ENCODE measurements at regions not wholly inside any gene's neighbourhood (a gene's known extent, or its start where the extent isn't known, plus 50 kb on each side); places are given as distances from the start of the nearest gene placed in this dataset.
A peak's percentile ranks its signal among the peaks of the same experiment; 100 is the strongest.

DNA sequence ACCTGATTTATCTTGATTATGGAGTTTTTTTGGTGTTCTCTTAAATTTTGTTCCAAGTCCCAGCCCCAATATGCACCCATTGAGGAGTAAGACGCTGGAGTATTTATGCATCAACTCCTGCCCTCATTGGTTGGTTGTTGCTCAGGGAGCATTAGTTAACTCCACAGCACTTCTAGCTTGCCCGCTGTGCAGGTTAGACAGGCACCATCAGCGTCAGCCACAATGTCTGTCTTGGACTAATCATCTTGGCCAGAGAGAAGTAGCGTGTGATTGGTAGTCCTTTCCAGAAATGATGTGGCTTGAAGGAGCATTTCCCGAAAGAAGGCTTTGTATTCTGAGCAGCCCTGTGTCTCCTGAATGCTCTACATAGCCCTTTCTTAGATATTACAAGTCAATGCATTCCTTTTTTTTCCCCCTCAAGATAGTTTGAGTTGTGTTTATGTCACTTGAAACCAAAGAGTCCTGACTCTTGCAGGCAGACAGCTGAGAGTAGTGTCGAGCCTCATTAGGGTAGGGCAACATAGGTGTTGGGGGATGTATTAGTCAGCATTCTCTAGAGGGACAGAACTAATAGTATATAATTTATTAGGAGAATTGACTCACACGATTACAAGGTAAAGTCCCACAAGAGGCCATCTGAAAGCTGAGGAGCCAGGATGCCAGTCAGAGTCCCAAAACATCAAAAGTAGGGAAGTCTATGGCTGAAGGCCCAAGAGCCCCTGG lies 94.6 kb upstream of the RCN1 start:
- peaks cover 12% of the 10 kb centered on the region for H3K4me1 Mint-ChIP-seq (ENCODE audit: low read depth)

GRCh38 chr11:31995525-31996094 lies 95.3 kb upstream of the RCN1 start:
- H3K27me3 Mint-ChIP-seq (ENCODE audit: low read depth) = no peaks in the 10 kb centered on the region
- peaks cover 12% of the 10 kb centered on the region for H3K4me1 Mint-ChIP-seq (ENCODE audit: low read depth)
- peak; percentile 9 for DNase-seq
- no peak overlapping the region for H3K27ac Mint-ChIP-seq
- CTCF ChIA-PET = no interaction called here
- H3K9me3 Mint-ChIP-seq = no peaks in the 10 kb centered on the region
- H3K4me3 Mint-ChIP-seq = no peak overlapping the region
- no peaks in the 10 kb centered on the region for H3K36me3 Mint-ChIP-seq (ENCODE audit: low read depth)
- intact Hi-C loops (cut with micrococcal nuclease) = no loop called here

More for the DNA sequence above, 94.6 kb upstream of the RCN1 start:
- no peaks in the 10 kb centered on the region for H3K36me3 Mint-ChIP-seq (ENCODE audit: low read depth)
- no peaks in the 10 kb centered on the region for H3K9me3 Mint-ChIP-seq
- DNase-seq = no peak
- intact Hi-C loops (cut with micrococcal nuclease) = no loop called here
- CTCF ChIA-PET = no interaction called here
- H3K27me3 Mint-ChIP-seq (ENCODE audit: low read depth) = no peaks in the 10 kb centered on the region
- H3K4me3 Mint-ChIP-seq = no peak overlapping the region
- no peak overlapping the region for H3K27ac Mint-ChIP-seq

- Mint-ChIP-seq H3K36me3 (ENCODE audit: low read depth) (no peaks in the 10 kb centered on the region), H3K27me3 (ENCODE audit: low read depth) (no peaks in the 10 kb centered on the region), H3K4me1 (ENCODE audit: low read depth) (peaks cover 12% of the 10 kb centered on the region), H3K9me3 (no peaks in the 10 kb centered on the region), H3K27ac (no peak overlapping the region), H3K4me3 (no peak overlapping the region)
- no peak for DNase-seq
- CTCF ChIA-PET = no interaction called here
- intact Hi-C loops (cut with micrococcal nuclease) = no loop called here
Observed at GRCh38 chr11:31995032-31995431, 95.8 kb upstream of the RCN1 start.

DNA sequence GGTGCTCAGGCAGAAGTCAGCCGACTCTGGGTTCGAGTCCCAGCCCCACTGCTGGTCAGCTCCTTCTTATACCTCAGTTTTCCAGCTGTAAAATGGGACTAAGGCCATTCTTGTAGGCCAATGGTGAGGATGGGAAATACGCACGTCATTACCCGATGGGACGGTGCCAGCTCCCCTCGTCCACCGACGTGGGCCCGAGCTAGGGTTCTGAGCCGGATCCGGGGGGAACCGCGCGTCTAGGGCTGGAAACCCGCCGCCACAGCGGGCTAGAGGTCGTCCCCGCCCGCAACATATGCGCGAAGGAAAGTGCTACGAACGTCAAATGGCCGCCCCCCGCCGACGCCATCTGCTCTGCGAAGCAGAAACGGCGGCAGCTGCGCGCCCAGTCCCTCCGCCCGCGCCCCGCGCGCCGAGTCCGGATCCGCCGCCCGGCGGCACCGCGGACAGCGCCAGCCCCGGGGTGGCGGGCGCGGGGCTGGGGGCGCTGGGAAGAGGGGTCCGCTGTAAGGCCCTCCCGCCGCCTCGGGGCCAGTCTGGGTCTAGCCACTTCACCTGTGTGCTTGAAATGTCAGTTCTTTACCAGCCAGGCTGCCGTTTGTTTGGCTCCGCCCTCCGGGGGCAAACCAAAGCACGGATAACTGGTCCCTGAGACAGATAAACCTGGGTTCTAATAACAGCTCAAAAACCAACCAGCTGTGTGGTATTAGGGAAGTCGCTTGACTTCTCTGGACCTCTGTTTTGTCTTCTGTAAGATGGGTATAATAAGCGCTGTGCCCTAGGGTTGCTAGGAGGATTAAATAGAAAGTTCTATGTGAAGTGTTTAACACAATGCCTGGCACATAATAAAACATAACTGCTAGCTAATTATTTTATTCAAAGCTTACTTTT lies 103.5 kb upstream of the RCN1 start:
- Mint-ChIP-seq H3K9me3 (no peaks in the 10 kb centered on the region), H3K4me1 (ENCODE audit: low read depth) (no peaks in the 10 kb centered on the region), H3K27me3 (ENCODE audit: low read depth) (peaks cover 30% of the 10 kb centered on the region), H3K36me3 (ENCODE audit: low read depth) (no peaks in the 10 kb centered on the region), H3K27ac (no peak overlapping the region), H3K4me3 (no peak overlapping the region)
- intact Hi-C loops (cut with micrococcal nuclease) = no loop called here
- CTCF ChIA-PET = no interaction called here
- no peak for DNase-seq

DNA sequence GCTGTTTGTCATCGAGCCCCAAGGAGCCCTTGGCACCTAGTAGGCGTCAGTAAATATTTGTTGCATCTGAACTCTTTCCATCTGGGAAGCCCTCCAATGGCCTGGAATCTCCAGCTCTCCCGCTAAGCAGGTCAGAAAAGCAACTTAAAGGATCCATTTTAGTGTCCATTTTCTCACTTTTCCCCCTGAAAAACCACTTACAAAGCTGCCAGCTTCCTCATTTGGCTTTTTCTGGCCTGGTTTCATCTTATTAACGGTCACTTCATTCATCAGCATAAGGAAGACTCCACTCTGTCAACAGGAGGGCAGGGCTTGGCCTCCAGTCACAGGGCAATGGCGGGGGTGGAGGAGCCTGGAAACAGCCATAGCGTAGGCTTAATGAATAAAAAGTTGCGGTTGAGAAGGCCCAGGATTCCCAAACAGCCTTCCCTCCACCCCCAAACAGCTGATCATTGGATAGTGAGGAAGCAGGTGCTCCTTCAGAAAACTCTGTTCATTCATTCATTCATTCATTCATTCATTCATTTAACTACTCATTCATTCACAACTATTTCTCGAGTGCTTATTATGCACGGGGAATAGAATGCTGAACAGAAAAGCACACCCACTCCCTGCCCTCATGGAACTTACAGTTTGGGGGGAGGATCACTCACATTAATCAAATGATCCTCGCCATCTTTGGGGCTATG lies 104.5 kb upstream of the RCN1 start:
- Mint-ChIP-seq H3K4me3 (no peak overlapping the region), H3K27ac (no peak overlapping the region), H3K36me3 (ENCODE audit: low read depth) (no peaks in the 10 kb centered on the region), H3K9me3 (no peaks in the 10 kb centered on the region), H3K4me1 (ENCODE audit: low read depth) (no peaks in the 10 kb centered on the region), H3K27me3 (ENCODE audit: low read depth) (peaks cover 30% of the 10 kb centered on the region)
- no peak for DNase-seq
- intact Hi-C loops (cut with micrococcal nuclease) = no loop called here
- CTCF ChIA-PET = interaction anchor here (0.5 kb wide), 1 partner anchor 231 kb away, joined by 3 read pairs; no protein-coding TSS in a partner anchor

DNA sequence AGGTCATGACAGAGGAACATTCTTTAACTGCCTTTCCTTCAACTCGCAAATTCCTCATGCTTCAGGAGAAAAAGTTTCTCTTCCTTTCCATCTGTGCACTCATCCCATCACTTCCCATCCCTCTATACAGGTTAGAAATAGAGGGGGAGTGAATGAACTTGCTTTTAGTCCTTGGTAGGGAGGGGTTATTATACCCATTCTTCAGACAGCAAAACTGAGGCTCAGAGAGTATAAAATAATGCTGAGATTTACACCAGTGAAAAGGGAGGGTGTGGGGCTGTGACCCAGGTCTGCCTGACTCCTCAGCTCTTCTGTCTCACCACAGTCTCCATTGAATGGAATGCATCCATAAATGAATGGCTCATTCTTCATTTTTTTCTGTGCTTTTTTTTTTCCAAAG lies 109.4 kb upstream of the RCN1 start:
- no peak overlapping the region for H3K27ac Mint-ChIP-seq
- no peaks in the 10 kb centered on the region for H3K4me1 Mint-ChIP-seq (ENCODE audit: low read depth)
- no peaks in the 10 kb centered on the region for H3K36me3 Mint-ChIP-seq (ENCODE audit: low read depth)
- no peak for DNase-seq
- H3K27me3 Mint-ChIP-seq (ENCODE audit: low read depth) = peaks cover 32% of the 10 kb centered on the region
- CTCF ChIA-PET = no interaction called here
- H3K4me3 Mint-ChIP-seq = no peak overlapping the region
- no peaks in the 10 kb centered on the region for H3K9me3 Mint-ChIP-seq
- intact Hi-C loops (cut with micrococcal nuclease) = no loop called here

- CTCF ChIA-PET = no interaction called here
- DNase-seq = no peak
- H3K27ac Mint-ChIP-seq = no peak overlapping the region
- peaks cover 29% of the 10 kb centered on the region for H3K27me3 Mint-ChIP-seq (ENCODE audit: low read depth)
- H3K36me3 Mint-ChIP-seq (ENCODE audit: low read depth) = no peaks in the 10 kb centered on the region
- no peaks in the 10 kb centered on the region for H3K9me3 Mint-ChIP-seq
- no peak overlapping the region for H3K4me3 Mint-ChIP-seq
- H3K4me1 Mint-ChIP-seq (ENCODE audit: low read depth) = no peaks in the 10 kb centered on the region
- intact Hi-C loops (cut with micrococcal nuclease) = no loop called here
Observed at GRCh38 chr11:31977343-31977742, 113.5 kb upstream of the RCN1 start.

GRCh38 chr11:31974366-31975136 lies 116.3 kb upstream of the RCN1 start:
- intact Hi-C loops (cut with micrococcal nuclease) = no loop called here
- no peaks in the 10 kb centered on the region for H3K36me3 Mint-ChIP-seq (ENCODE audit: low read depth)
- H3K27ac Mint-ChIP-seq = no peak overlapping the region
- H3K9me3 Mint-ChIP-seq = no peaks in the 10 kb centered on the region
- H3K4me3 Mint-ChIP-seq = no peak overlapping the region
- DNase-seq = no peak
- H3K27me3 Mint-ChIP-seq (ENCODE audit: low read depth) = peaks cover 22% of the 10 kb centered on the region
- CTCF ChIA-PET = interaction anchor here (0.7 to 1.4 kb wide), 2 partner anchors 16 to 17 kb away, joined by 3 to 4 read pairs; no protein-coding TSS in a partner anchor
- no peaks in the 10 kb centered on the region for H3K4me1 Mint-ChIP-seq (ENCODE audit: low read depth)

DNA sequence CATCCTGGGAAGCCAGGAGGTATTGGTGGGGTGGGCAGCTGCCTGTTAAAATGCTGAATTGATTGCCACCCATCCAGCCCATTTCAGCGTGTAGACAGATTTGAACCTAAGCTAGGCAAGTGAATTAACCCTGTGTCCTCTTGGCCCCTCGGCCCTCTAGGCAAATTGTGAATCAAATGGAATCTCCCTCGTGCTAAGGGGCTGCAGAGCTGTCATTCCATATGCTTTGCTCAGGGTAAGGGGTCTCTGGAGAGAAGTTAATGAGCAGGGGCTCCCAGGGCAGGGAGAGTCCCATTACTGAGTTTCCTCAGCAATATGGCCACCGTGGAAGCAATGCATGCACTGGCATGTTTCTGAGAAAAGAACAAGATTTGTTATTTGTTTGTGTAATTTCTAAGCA lies 117.7 kb upstream of the RCN1 start:
- Mint-ChIP-seq H3K9me3 (no peaks in the 10 kb centered on the region), H3K4me1 (ENCODE audit: low read depth) (no peaks in the 10 kb centered on the region), H3K27me3 (ENCODE audit: low read depth) (peaks cover 16% of the 10 kb centered on the region), H3K27ac (no peak overlapping the region), H3K4me3 (no peak overlapping the region), H3K36me3 (ENCODE audit: low read depth) (no peaks in the 10 kb centered on the region)
- intact Hi-C loops (cut with micrococcal nuclease) = no loop called here
- DNase-seq = no peak
- CTCF ChIA-PET = interaction anchor here (0.7 to 1.2 kb wide), 2 partner anchors 14 to 203 kb away, joined by 3 to 4 read pairs; no protein-coding TSS in a partner anchor

GRCh38 chr11:31972623-31973022 lies 118.3 kb upstream of the RCN1 start:
- Mint-ChIP-seq H3K9me3 (no peaks in the 10 kb centered on the region), H3K4me3 (no peak overlapping the region), H3K27ac (no peak overlapping the region), H3K27me3 (ENCODE audit: low read depth) (peaks cover 14% of the 10 kb centered on the region), H3K36me3 (ENCODE audit: low read depth) (no peaks in the 10 kb centered on the region), H3K4me1 (ENCODE audit: low read depth) (no peaks in the 10 kb centered on the region)
- CTCF ChIA-PET = interaction anchor here (0.7 to 1.2 kb wide), 2 partner anchors 14 to 203 kb away, joined by 3 to 4 read pairs; no protein-coding TSS in a partner anchor
- intact Hi-C loops (cut with micrococcal nuclease) = no loop called here
- DNase-seq = no peak

DNA sequence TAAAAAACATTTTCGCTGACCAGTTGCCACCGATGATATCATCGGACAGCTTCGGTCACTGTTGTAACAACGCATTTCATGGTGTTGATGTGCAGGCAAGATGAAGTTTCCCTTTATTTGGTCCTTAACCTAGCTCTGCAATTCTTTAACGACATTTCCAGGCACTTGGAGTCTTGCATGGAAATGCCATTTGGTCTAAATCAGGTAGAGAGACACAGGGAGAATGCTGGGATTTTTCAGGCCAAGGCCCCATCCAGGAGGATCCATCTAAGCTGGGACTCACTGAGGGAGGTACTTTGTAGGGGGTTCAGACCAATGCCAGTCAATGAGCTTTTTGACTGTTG lies 121.5 kb upstream of the RCN1 start:
- CTCF ChIA-PET = no interaction called here
- H3K9me3 Mint-ChIP-seq = no peaks in the 10 kb centered on the region

More for the DNA sequence above, 121.5 kb upstream of the RCN1 start:
- DNase-seq = no peak
- Mint-ChIP-seq H3K27ac (no peak overlapping the region), H3K36me3 (ENCODE audit: low read depth) (no peaks in the 10 kb centered on the region), H3K27me3 (ENCODE audit: low read depth) (peaks cover 6% of the 10 kb centered on the region), H3K4me3 (no peak overlapping the region), H3K4me1 (ENCODE audit: low read depth) (no peaks in the 10 kb centered on the region)
- intact Hi-C loops (cut with micrococcal nuclease) = no loop called here

All from activated naive CD4-positive, alpha-beta T cell treated with anti-CD3 and anti-CD28 coated beads for 36 hours (primary cell).